Neural cell (in vitro differentiated cells): ENCODE measurements at regions not wholly inside any gene's neighbourhood (a gene's known extent, or its start where the extent isn't known, plus 50 kb on each side); places are given as distances from the start of the nearest gene placed in this dataset.

Source experiments
- CTCF ChIP-seq: fragments of 450-650 bp; IDR thresholded peaks from 2 replicates; pipeline ENCODE4 v1.5.1; 2014; ENCODE audit warnings: antibody characterized with exemption, mild to moderate bottlenecking, moderate library complexity; ENCODE audit not compliant: poor library complexity, severe bottlenecking
- EP300 ChIP-seq: fragments of 450-650 bp; conservative IDR thresholded peaks from 2 replicates; pipeline ENCODE4 v1.6.1; 2014; ENCODE audit warnings: antibody characterized with exemption, mild to moderate bottlenecking, moderate library complexity; ENCODE audit not compliant: poor library complexity, severe bottlenecking
- EZH2 ChIP-seq: fragments of 200-600, 300-800 bp; shearing (Covaris generic), sonication (generic); IDR thresholded peaks from 2 replicates; pipeline ENCODE4 v1.6.1; 2014; ENCODE audit warnings: antibody characterized with exemption, low read length, borderline replicate concordance, mild to moderate bottlenecking; ENCODE audit not compliant: insufficient read depth, poor library complexity, severe bottlenecking
- POLR2AphosphoS5 ChIP-seq: IDR thresholded peaks from 2 replicates; pipeline ENCODE4 v1.6.1; 2012
- RAD21 ChIP-seq: fragments of 450-650 bp; conservative IDR thresholded peaks from 2 replicates; pipeline ENCODE4 v1.6.1; 2014; ENCODE audit warnings: antibody characterized with exemption, mild to moderate bottlenecking, moderate library complexity
- SMC3 ChIP-seq: fragments of 450-650 bp; conservative IDR thresholded peaks from 2 replicates; pipeline ENCODE4 v1.6.1; 2014; ENCODE audit warnings: antibody characterized with exemption, mild to moderate bottlenecking, moderate library complexity; ENCODE audit not compliant: poor library complexity
- TAF1 ChIP-seq: IDR thresholded peaks from 2 replicates; pipeline ENCODE4 v1.6.1; 2012; ENCODE audit warnings: low read depth
- TF ChIP-seq, protein P1 (sequence below): IDR thresholded peaks from 2 replicates; pipeline ENCODE4 v1.6.1; 2012; ENCODE audit warnings: borderline replicate concordance

DNA sequence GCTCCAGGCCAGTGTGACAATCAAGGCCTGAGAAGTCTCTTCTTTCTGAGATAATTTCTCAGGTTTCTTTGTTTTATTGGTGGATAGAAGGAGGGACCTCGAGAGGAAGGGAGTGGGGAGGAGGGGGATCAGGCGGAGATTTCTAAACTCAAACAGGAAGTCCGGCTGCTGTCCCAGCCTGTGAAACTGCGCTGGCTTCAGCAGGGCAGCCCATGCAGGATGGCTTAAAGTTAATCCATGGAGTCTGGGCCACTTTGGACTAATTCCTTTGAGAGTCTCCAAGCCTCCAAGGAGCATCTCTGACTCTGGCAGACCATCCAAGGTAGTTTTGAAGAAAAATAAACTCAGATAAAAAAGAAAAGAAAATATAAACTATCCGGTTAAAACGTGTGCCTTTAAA, 378.5 kb downstream of the MLLT3 start:
- TF ChIP-seq CTCF = no peak
- TF ChIP-seq TAF1 = no peak
- TF ChIP-seq, protein P1, sequence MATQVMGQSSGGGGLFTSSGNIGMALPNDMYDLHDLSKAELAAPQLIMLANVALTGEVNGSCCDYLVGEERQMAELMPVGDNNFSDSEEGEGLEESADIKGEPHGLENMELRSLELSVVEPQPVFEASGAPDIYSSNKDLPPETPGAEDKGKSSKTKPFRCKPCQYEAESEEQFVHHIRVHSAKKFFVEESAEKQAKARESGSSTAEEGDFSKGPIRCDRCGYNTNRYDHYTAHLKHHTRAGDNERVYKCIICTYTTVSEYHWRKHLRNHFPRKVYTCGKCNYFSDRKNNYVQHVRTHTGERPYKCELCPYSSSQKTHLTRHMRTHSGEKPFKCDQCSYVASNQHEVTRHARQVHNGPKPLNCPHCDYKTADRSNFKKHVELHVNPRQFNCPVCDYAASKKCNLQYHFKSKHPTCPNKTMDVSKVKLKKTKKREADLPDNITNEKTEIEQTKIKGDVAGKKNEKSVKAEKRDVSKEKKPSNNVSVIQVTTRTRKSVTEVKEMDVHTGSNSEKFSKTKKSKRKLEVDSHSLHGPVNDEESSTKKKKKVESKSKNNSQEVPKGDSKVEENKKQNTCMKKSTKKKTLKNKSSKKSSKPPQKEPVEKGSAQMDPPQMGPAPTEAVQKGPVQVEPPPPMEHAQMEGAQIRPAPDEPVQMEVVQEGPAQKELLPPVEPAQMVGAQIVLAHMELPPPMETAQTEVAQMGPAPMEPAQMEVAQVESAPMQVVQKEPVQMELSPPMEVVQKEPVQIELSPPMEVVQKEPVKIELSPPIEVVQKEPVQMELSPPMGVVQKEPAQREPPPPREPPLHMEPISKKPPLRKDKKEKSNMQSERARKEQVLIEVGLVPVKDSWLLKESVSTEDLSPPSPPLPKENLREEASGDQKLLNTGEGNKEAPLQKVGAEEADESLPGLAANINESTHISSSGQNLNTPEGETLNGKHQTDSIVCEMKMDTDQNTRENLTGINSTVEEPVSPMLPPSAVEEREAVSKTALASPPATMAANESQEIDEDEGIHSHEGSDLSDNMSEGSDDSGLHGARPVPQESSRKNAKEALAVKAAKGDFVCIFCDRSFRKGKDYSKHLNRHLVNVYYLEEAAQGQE = no peak
- TF ChIP-seq EP300 = no peak
- TF ChIP-seq SMC3 = no peak
- no peak for TF ChIP-seq EZH2
- no peak for TF ChIP-seq RAD21
- no peak for TF ChIP-seq POLR2AphosphoS5
